ENCODE measurements at regions not wholly inside any gene's neighbourhood (a gene's known extent, or its start where the extent isn't known, plus 50 kb on each side); places are given as distances from the start of the nearest gene placed in this dataset.

- Histone ChIP-seq H3K79me2 (ENCODE audit: insufficient read depth, low read length) (no peaks in the 10 kb centered on the region), H4K20me1 (ENCODE audit: insufficient read depth, low read length) (no peaks in the 10 kb centered on the region), H3K27me3 (ENCODE audit: control insufficient read depth in 1 of 2, insufficient read depth in 2 of 2, low read length in 2 of 2) (no peaks in the 10 kb centered on the region; a peak in 1 of 5 replicates), H3K36me3 (replicated peaks in 1 of 2; ENCODE audit: control insufficient read depth in 1 of 2, insufficient read depth in 2 of 2, low read length in 2 of 2) (no peaks in the 10 kb centered on the region), H3K27ac (ENCODE audit: extremely low read length, insufficient read depth, low read length) (no peak overlapping the region), H3K4me3 (replicated peaks in 1 of 3; ENCODE audit: insufficient read depth in 1 of 3, low read depth in 2 of 3, low read length in 3 of 3) (no peak overlapping the region), H3K4me1 (ENCODE audit: insufficient read depth, low read length) (peaks cover 25% of the 10 kb centered on the region), H3K9ac (ENCODE audit: insufficient read depth, low read depth, low read length) (no peak overlapping the region), H3K4me2 (ENCODE audit: low read depth, low read length) (no peak overlapping the region), H3K9me3 (ENCODE audit: low read length) (no peaks in the 10 kb centered on the region), H2AFZ (ENCODE audit: low read length) (no peak overlapping the region)
- ATAC-seq, result no peak
- no peak for FAIRE-seq
- 83% methylated on average over 20 of the region's 20 CpGs for WGBS (ENCODE audit: low lambda C conversion rate)
- ChIA-PET POLR2A (no interaction called here), CTCF (ENCODE audit: low intra/inter-chr PET ratio, low total read pairs) (no interaction called here)
- no TSS peak for BruUV-seq (replicated peaks)
- in situ Hi-C loops (cut with HindIII; ENCODE audit: extremely low pct_ligation_motif_present, low pct_unique_long_range_greater_than_20kb) (no loop called here), intact Hi-C loops (cut with micrococcal nuclease; ENCODE audit: unreplicated experiment) (no loop called here)
- TF ChIP-seq ZBTB7A (CRISPR knock-in tag; IDR thresholded peaks at IDR 0.05), result no peak
- TF ChIP-seq TEAD3 (CRISPR knock-in tag; optimal IDR thresholded peaks at IDR 0.05; ENCODE audit: borderline replicate concordance), result no peak
- TF ChIP-seq NCOA5 (CRISPR knock-in tag; IDR thresholded peaks at IDR 0.05), result no peak
- no peak for TF ChIP-seq ZNF891 (CRISPR knock-in tag; IDR thresholded peaks at IDR 0.05)
- no peak for TF ChIP-seq HBP1 (CRISPR knock-in tag; IDR thresholded peaks at IDR 0.05; ENCODE audit: low read depth)
- no peak for TF ChIP-seq NFRKB (IDR thresholded peaks at IDR 0.05)
- no peak for TF ChIP-seq ZNF644 (CRISPR knock-in tag; IDR thresholded peaks at IDR 0.05; ENCODE audit: low read depth)
- no peak for TF ChIP-seq ZNF441 (CRISPR knock-in tag; IDR thresholded peaks at IDR 0.05; ENCODE audit: borderline replicate concordance)
- no peak for TF ChIP-seq SRSF9 (IDR thresholded peaks at IDR 0.05; ENCODE audit: borderline replicate concordance, insufficient read depth, low read depth, low read length, poor library complexity, severe bottlenecking)
- no peak for TF ChIP-seq HDAC2 (CRISPR knock-in tag; IDR thresholded peaks at IDR 0.05)
- TF ChIP-seq ZNF24 (IDR thresholded peaks at IDR 0.05), result no peak
- TF ChIP-seq HIC2 (CRISPR knock-in tag; IDR thresholded peaks at IDR 0.05; ENCODE audit: low read depth), result no peak
- TF ChIP-seq ARHGAP35 (CRISPR knock-in tag; IDR thresholded peaks at IDR 0.05; ENCODE audit: borderline replicate concordance), result no peak
- no peak for TF ChIP-seq SNRNP70 (IDR thresholded peaks at IDR 0.05; ENCODE audit: low read depth, low read length)
- TF ChIP-seq MED8 (CRISPR knock-in tag; IDR thresholded peaks at IDR 0.05; ENCODE audit: insufficient replicate concordance), result no peak
- no peak for TF ChIP-seq ZNF782 (CRISPR knock-in tag; IDR thresholded peaks at IDR 0.05; ENCODE audit: borderline replicate concordance)
- TF ChIP-seq BHLHE40 (IDR thresholded peaks at IDR 0.05; ENCODE audit: low read length), result no peak
- no peak for DNase-seq (ENCODE audit: low spot score)
Observed at GRCh38 chr16:85505794-85506634, 107.1 kb upstream of the GSE1 start.
